ENCODE measurements at regions not wholly inside any gene's neighbourhood (a gene's known extent, or its start where the extent isn't known, plus 50 kb on each side); places are given as distances from the start of the nearest gene placed in this dataset.

GRCh38 chr14:22478247-22478646 is 110.8 kb downstream of the DAD1 start:
- no peak for TF ChIP-seq CTCF (conservative IDR thresholded peaks at IDR 0.05; ENCODE audit: low read depth, low read length)
- no peak overlapping the region for H3K4me3 ChIP-seq (ENCODE audit: low read depth, low read length)
- no peak for DNase-seq (ENCODE audit: low read depth)

- no peak for TF ChIP-seq CTCF (conservative IDR thresholded peaks at IDR 0.05; ENCODE audit: low read depth, low read length)
- DNase-seq (ENCODE audit: low read depth) = no peak
- H3K4me3 ChIP-seq (ENCODE audit: low read depth, low read length) = no peak overlapping the region
Measured at GRCh38 chr14:22477569-22478194, 111.3 kb downstream of the DAD1 start.

GRCh38 chr14:22476887-22477286 is 112.1 kb downstream of the DAD1 start:
- TF ChIP-seq CTCF (conservative IDR thresholded peaks at IDR 0.05; ENCODE audit: low read depth, low read length) = no peak
- DNase-seq (ENCODE audit: low read depth) = no peak
- H3K4me3 ChIP-seq (ENCODE audit: low read depth, low read length) = no peak overlapping the region

GRCh38 chr14:22476005-22476751 is 112.8 kb downstream of the DAD1 start:
- TF ChIP-seq CTCF (conservative IDR thresholded peaks at IDR 0.05; ENCODE audit: low read depth, low read length) = no peak
- H3K4me3 ChIP-seq (ENCODE audit: low read depth, low read length) = no peak overlapping the region
- no peak for DNase-seq (ENCODE audit: low read depth)

- no peak for DNase-seq (ENCODE audit: low read depth)
- no peak overlapping the region for H3K4me3 ChIP-seq (ENCODE audit: low read depth, low read length)
- TF ChIP-seq CTCF (conservative IDR thresholded peaks at IDR 0.05; ENCODE audit: low read depth, low read length) = no peak
Measured at GRCh38 chr14:22475381-22475780, 113.6 kb downstream of the DAD1 start.

- peak; percentile 68 for DNase-seq (ENCODE audit: low read depth)
- H3K4me3 ChIP-seq (ENCODE audit: low read depth, low read length) = no peak overlapping the region
Measured at GRCh38 chr14:22474730-22475351, 114.2 kb downstream of the DAD1 start.

More at GRCh38 chr14:22474730-22475351, 114.2 kb downstream of the DAD1 start:
- TF ChIP-seq CTCF (conservative IDR thresholded peaks at IDR 0.05; ENCODE audit: low read depth, low read length) = no peak

All from choroid plexus epithelial cell (primary cell).